Uterus (tissue), 3 donors: ENCODE measurements at regions not wholly inside any gene's neighbourhood (a gene's known extent, or its start where the extent isn't known, plus 50 kb on each side); places are given as distances from the start of the nearest gene placed in this dataset.

ENCODE experiments used
- DNase-seq, 2 donors: peaks; one replicate each; pipeline ENCODE4 v3.0.0-alpha.2; 2019 to 2020
- H3K27ac ChIP-seq, 2 donors: fragments of 200-600 bp; sonication (generic); 1 replicate in 1 of 2; 2 replicates in 1 of 2; pipeline ENCODE4 v1.5.1; 2016 to 2018
- H3K27me3 ChIP-seq, 2 donors: fragments of 200-600 bp; sonication (generic); one replicate each; pipeline ENCODE4 v1.5.1; 2018 to 2019; ENCODE audit warnings: control low read depth in 1 of 2
- H3K36me3 ChIP-seq, 2 donors: fragments of 200-600 bp; sonication (generic); one replicate each; pipeline ENCODE4 v1.5.1; 2019; ENCODE audit warnings: control low read depth in 1 of 2
- H3K4me1 ChIP-seq, 2 donors: fragments of 200-600 bp; sonication (generic); one replicate each; pipeline ENCODE4 v1.5.1; 2018 to 2019; ENCODE audit warnings: control low read depth in 1 of 2
- H3K4me3 ChIP-seq, 2 donors: fragments of 200-600 bp; sonication (generic); 1 replicate in 1 of 2; 2 replicates in 1 of 2; pipeline ENCODE4 v1.5.1; 2018 to 2019; ENCODE audit warnings: mild to moderate bottlenecking in 1 of 2
- H3K9me3 ChIP-seq, 2 donors: fragments of 200-600 bp; sonication (generic); one replicate each; pipeline ENCODE4 v1.5.1; 2019; ENCODE audit warnings: control low read depth in 1 of 2
- CTCF ChIP-seq, 4 experiments: fragments of 200-600 bp in 2 of 4; fragments of 450-650 bp in 2 of 4; sonication (generic) in 2 of 4; IDR thresholded peaks; one replicate each; pipeline ENCODE4 v1.5.1; 2016 to 2019; ENCODE audit warnings: antibody characterized with exemption in 4 of 4, mild to moderate bottlenecking in 2 of 4, moderate library complexity in 1 of 4
- POLR2A ChIP-seq, 2 donors: fragments of 450-650 bp; IDR thresholded peaks; one replicate each; pipeline ENCODE4 v1.6.1; 2016; ENCODE audit warnings: antibody characterized with exemption in 2 of 2, mild to moderate bottlenecking in 1 of 2, moderate library complexity in 1 of 2
- intact Hi-C: fragments of 100-400 bp; cut with DNase I; formaldehyde crosslinking; loops from one replicate; pipeline ENCODE4 v1.15.1; 2023; ENCODE audit warnings: low total_unique reads
- donor health status: DM: yes; HTN: yes; CAD: no.

- Histone ChIP-seq H3K36me3 (no peaks in the 10 kb centered on the region), H3K9me3 (no peaks in the 10 kb centered on the region), H3K27ac (no peak overlapping the region), H3K4me1 (no peaks in the 10 kb centered on the region), H3K4me3 (no peak overlapping the region), H3K27me3 (no peaks in the 10 kb centered on the region)
- intact Hi-C loops: no loop called here
- no peak for TF ChIP-seq POLR2A (IDR thresholded peaks at IDR 0.05)
- no peak for TF ChIP-seq CTCF (IDR thresholded peaks at IDR 0.05)
- no peak for DNase-seq
Measured at GRCh38 chr7:25985196-25985595, 166.8 kb upstream of the NFE2L3 start.

GRCh38 chr7:25988640-25989039, 163.4 kb upstream of the NFE2L3 start:
- no peaks in the 10 kb centered on the region for H3K36me3 ChIP-seq
- H3K4me1 ChIP-seq: no peaks in the 10 kb centered on the region
- intact Hi-C loops: no loop called here
- DNase-seq: no peak
- H3K27ac ChIP-seq: no peak overlapping the region
- no peak for TF ChIP-seq POLR2A (IDR thresholded peaks at IDR 0.05)
- no peak for TF ChIP-seq CTCF (IDR thresholded peaks at IDR 0.05)
- no peaks in the 10 kb centered on the region for H3K9me3 ChIP-seq
- no peak overlapping the region for H3K4me3 ChIP-seq
- no peaks in the 10 kb centered on the region for H3K27me3 ChIP-seq

GRCh38 chr7:25989140-25989705, 162.8 kb upstream of the NFE2L3 start:
- no peak overlapping the region for H3K27ac ChIP-seq
- TF ChIP-seq CTCF (IDR thresholded peaks at IDR 0.05) (no peak), POLR2A (IDR thresholded peaks at IDR 0.05) (no peak)

GRCh38 chr7:25994433-25994994, 157.5 kb upstream of the NFE2L3 start:
- TF ChIP-seq POLR2A (IDR thresholded peaks at IDR 0.05) (no peak), CTCF (IDR thresholded peaks at IDR 0.05) (no peak)
- intact Hi-C loops: no loop called here

More at GRCh38 chr7:25989140-25989705, 162.8 kb upstream of the NFE2L3 start:
- H3K9me3 ChIP-seq: no peaks in the 10 kb centered on the region
- intact Hi-C loops: no loop called here
- no peak overlapping the region for H3K4me3 ChIP-seq
- no peaks in the 10 kb centered on the region for H3K27me3 ChIP-seq
- DNase-seq: no peak
- H3K36me3 ChIP-seq: no peaks in the 10 kb centered on the region
- H3K4me1 ChIP-seq: no peaks in the 10 kb centered on the region

GRCh38 chr7:25995216-25995615, 156.8 kb upstream of the NFE2L3 start:
- Histone ChIP-seq H3K27me3 (no peaks in the 10 kb centered on the region), H3K4me1 (no peaks in the 10 kb centered on the region), H3K27ac (no peak overlapping the region), H3K9me3 (no peaks in the 10 kb centered on the region), H3K4me3 (no peak overlapping the region), H3K36me3 (no peaks in the 10 kb centered on the region)
- intact Hi-C loops: no loop called here
- DNase-seq: no peak
- TF ChIP-seq CTCF (IDR thresholded peaks at IDR 0.05) (no peak), POLR2A (IDR thresholded peaks at IDR 0.05) (no peak)

More at GRCh38 chr7:25994433-25994994, 157.5 kb upstream of the NFE2L3 start:
- DNase-seq: no peak
- Histone ChIP-seq H3K4me1 (no peaks in the 10 kb centered on the region), H3K27ac (no peak overlapping the region), H3K4me3 (no peak overlapping the region), H3K36me3 (no peaks in the 10 kb centered on the region), H3K9me3 (no peaks in the 10 kb centered on the region), H3K27me3 (no peaks in the 10 kb centered on the region)
